Activated T-cell treated with anti-CD3 and anti-CD28 coated beads for 1 hour (primary cell): ENCODE measurements at regions not wholly inside any gene's neighbourhood (a gene's known extent, or its start where the extent isn't known, plus 50 kb on each side); places are given as distances from the start of the nearest gene placed in this dataset.
"Not testable (repeated sequence)": the region's sequence is repeated elsewhere in the genome, so short reads cannot be mapped to it uniquely, and the experiment has no call there.

Experiments
- DNase-seq: peaks from one replicate; pipeline ENCODE4 v3.0.0-alpha.2; 2020; ENCODE audit warnings: low read depth

- DNase-seq = no peak
Measured at GRCh38 chr2:238599549-238600505, 173.1 kb downstream of the ASB1 start.

GRCh38 chr2:238600506-238601432 is 174.0 kb downstream of the ASB1 start:
- no peak for DNase-seq

GRCh38 chr2:238601433-238602222 is 174.9 kb downstream of the ASB1 start:
- no peak for DNase-seq

DNA sequence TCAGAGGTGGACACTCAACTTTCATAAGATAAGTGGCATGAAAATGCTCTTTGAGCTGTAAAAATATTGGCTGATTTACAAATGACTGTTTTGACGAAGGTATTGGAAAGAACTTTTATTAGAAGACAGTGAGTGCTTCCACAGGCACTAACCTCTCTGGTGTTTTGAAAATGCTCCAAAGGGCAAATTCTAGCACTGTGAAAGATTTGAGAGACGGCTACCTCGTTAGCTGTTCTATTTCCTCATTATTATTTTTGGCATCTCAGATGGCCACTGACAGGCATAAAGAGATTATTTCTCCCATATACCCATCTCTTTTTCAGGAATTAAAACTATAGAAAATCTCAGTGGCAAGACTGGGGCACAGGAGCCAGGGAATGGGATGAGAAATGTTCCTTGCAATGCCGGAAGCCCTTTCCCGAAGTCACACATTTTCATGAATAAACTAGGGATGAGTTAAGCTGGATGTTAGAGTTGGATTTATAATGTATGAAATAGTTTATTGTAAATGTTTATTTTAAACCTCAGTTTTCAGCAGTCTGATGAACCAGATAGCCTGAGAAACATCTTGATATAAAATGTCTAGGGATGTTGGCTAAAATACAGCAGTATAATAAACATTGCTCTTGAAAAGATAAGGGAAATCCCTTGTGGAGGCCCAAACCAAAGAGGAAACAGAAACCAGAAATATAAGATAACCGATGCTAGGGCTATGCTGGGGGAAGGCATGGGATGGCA is 175.7 kb downstream of the ASB1 start:
- DNase-seq = no peak

GRCh38 chr2:238603596-238603995 is 176.9 kb downstream of the ASB1 start:
- no peak for DNase-seq

DNA sequence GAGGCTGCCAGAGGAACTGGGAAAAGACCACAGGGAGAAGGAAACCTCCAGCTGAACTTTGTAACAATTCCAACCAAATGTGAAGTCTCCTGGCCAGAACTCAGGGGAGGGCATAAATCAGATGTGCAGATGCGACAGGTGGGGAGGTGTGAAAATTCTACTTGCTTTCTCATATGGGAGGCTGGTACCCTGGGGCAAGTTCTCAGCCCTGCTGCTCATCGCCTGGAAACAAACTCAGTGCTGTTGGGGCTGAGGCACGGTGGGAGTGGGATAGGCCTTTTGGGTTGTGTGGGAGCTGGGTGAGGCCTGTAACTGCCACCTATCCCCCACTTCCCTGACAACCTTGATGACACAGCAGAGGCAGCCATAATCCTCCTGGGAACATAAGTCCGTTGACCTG is 179.6 kb downstream of the ASB1 start:
- DNase-seq = no peak

- no peak for DNase-seq
Measured at GRCh38 chr2:238613610-238614009, 186.9 kb downstream of the ASB1 start.

DNA sequence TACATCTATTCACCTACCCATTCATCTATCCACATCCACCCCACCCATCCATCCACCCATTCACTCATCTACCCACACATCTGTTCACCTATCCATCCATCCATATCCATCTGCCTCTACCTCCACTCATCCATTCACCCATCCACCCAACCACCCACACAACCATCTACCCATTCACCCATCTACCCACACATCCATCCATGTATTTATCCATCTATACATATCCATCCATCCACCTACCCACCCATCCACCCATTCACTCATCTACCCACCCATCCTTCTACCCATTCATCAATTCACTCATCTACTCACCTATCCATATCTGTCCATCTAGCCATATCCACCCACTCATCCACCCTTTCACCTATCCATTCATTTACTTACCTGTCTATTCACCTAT is 187.6 kb downstream of the ASB1 start:
- no peak for DNase-seq

DNA sequence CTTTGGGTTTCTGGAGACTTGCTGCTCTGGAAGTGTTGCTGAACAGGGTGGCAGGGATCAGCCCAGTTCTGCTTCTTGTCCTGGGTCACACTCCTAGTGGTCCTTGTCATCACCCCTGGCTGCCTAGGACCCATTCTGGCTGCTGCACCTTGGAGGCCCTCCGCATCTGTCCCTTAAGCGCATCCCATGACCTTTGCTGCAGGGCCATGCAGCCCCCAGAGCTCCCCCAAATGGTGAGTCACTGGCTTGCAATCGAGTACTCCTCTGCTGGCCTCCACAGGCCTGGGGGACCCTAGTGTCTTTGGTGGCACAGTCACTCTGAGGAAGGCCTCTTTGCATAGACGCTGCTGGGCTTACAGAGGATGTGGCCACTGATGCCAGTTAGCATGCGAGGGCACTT is 188.5 kb downstream of the ASB1 start:
- DNase-seq = no peak

GRCh38 chr2:238616681-238617080 is 190.0 kb downstream of the ASB1 start:
- no peak for DNase-seq

- not testable (repeated sequence) for DNase-seq
Measured at GRCh38 chr2:238618494-238619283, 192.0 kb downstream of the ASB1 start.

DNA sequence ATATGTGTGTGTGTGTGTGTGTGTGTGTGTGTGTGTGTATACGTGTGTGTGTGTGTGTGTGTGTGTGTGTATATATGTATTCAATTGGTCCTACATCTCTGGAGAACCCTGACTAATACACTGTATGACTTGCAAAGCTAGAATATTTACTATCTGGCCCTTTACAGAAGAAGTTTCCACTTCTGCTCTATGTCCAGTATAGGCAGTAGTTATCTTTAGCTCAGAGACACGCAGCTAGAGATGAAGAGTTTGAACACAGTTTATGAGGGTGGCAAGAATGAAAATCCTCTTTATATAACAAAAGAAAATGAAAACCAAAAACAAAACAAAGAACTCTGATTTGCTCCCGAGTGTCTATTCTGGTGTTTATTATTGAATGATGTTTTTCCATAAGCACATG is 201.2 kb downstream of the ASB1 start:
- DNase-seq = no peak

DNA sequence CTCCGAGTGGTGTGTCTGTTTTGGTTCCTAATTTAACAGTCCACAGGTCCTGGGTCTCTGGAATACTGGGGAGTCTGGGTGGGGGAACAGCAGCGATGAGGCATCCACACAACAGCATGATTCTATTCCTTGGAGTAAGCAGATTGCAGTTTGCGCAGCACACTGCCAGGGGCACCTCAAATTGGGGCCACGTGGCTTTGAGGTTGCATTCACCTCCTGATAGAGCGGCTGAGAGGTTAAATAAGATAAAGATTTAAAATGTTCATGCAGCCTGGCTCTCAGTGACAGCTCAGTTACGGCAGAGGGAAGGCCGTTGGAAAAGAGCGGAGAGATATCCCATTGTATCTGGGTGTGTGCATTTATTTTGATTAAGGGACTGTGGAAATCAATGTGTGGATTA is 202.3 kb downstream of the ASB1 start:
- no peak for DNase-seq

DNA sequence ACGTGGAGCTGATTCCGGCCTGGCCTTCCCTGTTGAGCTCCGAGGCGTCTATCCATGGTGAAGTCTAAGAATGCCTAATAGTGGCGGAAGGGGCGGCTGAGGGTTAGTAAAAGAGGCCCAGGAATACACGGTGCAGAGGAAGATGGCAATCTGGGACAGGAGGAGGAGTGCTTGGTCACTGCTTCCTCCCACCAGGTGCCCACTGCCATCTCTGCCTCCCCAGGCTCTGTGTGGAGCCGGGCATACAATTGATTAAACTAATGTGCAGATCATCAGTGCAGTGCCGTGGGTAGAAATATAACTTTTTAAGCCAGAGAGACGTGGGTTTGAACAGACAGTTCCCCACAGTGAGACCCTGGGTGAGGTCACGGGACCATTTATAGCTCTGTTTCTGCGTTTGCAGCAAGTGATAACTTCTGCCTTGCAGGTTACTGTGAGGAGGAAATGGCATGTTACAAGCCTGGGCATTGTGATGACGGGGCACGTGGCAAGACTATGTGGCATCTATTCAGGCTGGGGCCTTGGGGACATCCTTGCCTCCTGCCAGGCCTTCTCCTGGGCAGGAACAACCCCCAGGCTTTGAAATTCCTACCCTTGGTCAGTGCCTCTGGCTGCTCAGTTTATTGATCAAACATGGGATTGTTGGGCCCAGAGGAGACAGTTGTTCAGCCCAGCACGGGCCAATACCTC is 204.9 kb downstream of the ASB1 start:
- no peak for DNase-seq

DNA sequence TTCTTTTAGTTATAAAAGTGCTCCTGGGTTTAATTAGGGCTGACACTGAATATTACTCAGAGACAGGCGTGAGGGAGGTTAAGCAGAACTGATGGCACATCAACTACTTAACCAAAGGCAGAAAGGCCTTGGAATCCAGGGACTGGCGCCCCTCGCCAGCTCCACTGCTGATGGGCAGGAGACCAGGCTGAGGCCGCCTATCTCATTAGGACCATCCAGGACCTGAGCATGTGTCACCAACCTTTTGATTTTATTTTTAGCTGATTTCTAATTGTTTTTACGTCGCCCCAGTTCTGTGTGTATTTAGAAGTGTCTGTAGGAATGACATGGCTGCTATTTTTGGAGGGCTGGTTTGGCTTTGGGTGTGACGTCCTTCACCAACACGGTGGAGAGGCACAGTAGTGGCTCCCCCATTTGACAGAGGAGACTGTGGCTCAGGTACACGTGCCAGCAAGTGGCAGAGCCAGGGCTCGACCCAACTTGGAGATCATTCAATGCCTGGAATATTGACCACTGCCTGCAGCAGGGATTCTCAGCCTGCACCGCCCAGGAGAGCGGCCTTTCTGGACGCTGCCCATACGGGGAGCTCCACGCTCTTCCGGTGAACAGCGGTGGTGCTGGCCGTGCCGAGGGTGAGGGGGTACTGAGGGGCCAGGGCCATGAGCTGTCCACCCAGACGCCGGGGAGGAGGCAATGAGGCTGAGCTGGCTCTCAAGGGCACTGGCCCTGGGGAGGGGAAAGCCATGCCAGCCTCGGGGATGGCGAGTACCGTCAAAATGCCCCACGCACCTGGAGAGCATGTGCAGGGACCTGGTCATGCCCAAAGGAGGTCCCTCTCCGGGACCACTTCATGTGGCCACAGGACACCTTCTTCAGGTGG is 205.7 kb downstream of the ASB1 start:
- no peak for DNase-seq

GRCh38 chr2:238633426-238634328 is 206.9 kb downstream of the ASB1 start:
- DNase-seq = no peak

DNA sequence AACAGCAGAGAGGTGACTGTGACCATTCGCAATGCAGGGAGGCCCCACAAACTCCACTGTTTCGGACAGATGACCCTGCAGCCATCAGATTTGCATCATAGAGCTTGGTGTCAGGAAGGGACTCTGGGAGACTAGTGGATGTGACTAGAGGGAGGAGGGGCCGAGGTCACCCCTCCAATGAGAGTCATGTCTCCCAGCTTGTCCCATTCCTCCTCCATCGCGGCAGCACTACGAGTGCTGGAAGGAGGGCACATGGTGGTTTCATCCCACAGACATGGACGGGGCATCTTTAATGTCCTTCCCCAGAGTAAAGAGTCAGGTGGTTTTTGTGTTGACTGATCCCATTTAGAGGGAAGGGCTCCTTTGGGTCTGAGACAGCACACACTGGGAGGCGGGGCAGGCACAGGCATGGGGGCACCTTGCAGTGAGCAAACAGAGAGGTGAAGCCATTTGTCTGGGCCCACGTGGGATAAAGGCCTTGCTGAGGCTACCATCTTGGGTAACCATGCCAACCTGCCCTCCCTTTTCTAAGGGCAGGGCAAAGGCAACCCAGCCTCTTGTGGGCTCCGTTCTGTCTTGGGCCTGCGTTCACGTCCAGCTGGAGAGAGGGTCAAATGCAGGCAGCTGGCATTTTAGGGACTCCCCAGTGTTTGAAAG is 208.1 kb downstream of the ASB1 start:
- DNase-seq = no peak
